Muscle of back (tissue), 3 donors: ENCODE measurements at regions not wholly inside any gene's neighbourhood (a gene's known extent, or its start where the extent isn't known, plus 50 kb on each side); places are given as distances from the start of the nearest gene placed in this dataset.
"Not testable (repeated sequence)": the region's sequence is repeated elsewhere in the genome, so short reads cannot be mapped to it uniquely, and the experiment has no call there.

Source experiments
- DNase-seq, 3 donors: peaks; one replicate each; pipeline versions ENCODE4 v3.0.0 to v3.0.0-alpha.2; 2013

GRCh38 chr2:16373341-16373740 is 292.3 kb downstream of the CYRIA start:
- DNase-seq: no peak

- no peak for DNase-seq
Measured at GRCh38 chr2:16371751-16372150, 293.9 kb downstream of the CYRIA start.

- no peak for DNase-seq
Measured at GRCh38 chr2:16368951-16369350, 296.7 kb downstream of the CYRIA start.

- DNase-seq: no peak
Measured at GRCh38 chr2:16368328-16368727, 297.3 kb downstream of the CYRIA start.

GRCh38 chr2:16365366-16365765 is 300.3 kb downstream of the CYRIA start:
- no peak for DNase-seq

- no peak for DNase-seq
Measured at GRCh38 chr2:16363581-16363980, 302.1 kb downstream of the CYRIA start.

GRCh38 chr2:16362611-16363010 is 303.0 kb downstream of the CYRIA start:
- no peak for DNase-seq

GRCh38 chr2:16361261-16361995 is 304.2 kb downstream of the CYRIA start:
- no peak for DNase-seq

- DNase-seq: no peak
Measured at GRCh38 chr2:16359961-16360360, 305.7 kb downstream of the CYRIA start.

GRCh38 chr2:16357188-16357587 is 308.4 kb downstream of the CYRIA start:
- no peak for DNase-seq

- no peak for DNase-seq
Measured at GRCh38 chr2:16351541-16351940, 314.1 kb downstream of the CYRIA start.

GRCh38 chr2:16351137-16351536 is 314.5 kb downstream of the CYRIA start:
- no peak for DNase-seq

- DNase-seq: no peak
Measured at GRCh38 chr2:16350211-16350610, 315.4 kb downstream of the CYRIA start.

GRCh38 chr2:16349811-16350210 is 315.8 kb downstream of the CYRIA start:
- DNase-seq: no peak

- no peak for DNase-seq
Measured at GRCh38 chr2:16348821-16349515, 316.7 kb downstream of the CYRIA start.

GRCh38 chr2:16346671-16347070 is 319.0 kb downstream of the CYRIA start:
- DNase-seq: no peak

GRCh38 chr2:16345231-16345630 is 320.4 kb downstream of the CYRIA start:
- not testable (repeated sequence) for DNase-seq

GRCh38 chr2:16339206-16339605 is 326.4 kb downstream of the CYRIA start:
- DNase-seq: no peak

GRCh38 chr2:16338026-16338425 is 327.6 kb downstream of the CYRIA start:
- DNase-seq: no peak

- DNase-seq: no peak
Measured at GRCh38 chr2:16336916-16337315, 328.7 kb downstream of the CYRIA start.

GRCh38 chr2:16336491-16336890 is 329.1 kb downstream of the CYRIA start:
- DNase-seq: no peak

- DNase-seq: no peak
Measured at GRCh38 chr2:16335947-16336346, 329.7 kb downstream of the CYRIA start.

- no peak for DNase-seq
Measured at GRCh38 chr2:16335604-16335930, 330.1 kb downstream of the CYRIA start.
